Neural cell (in vitro differentiated cells): ENCODE measurements at regions not wholly inside any gene's neighbourhood (a gene's known extent, or its start where the extent isn't known, plus 50 kb on each side); places are given as distances from the start of the nearest gene placed in this dataset.
A peak's percentile ranks its signal among the peaks of the same experiment; 100 is the strongest.

Source experiments
- H2AFZ ChIP-seq: fragments of 200-600, 300-800 bp; sonication (generic), shearing (Covaris generic); 2 replicates; pipeline ENCODE4 v1.6.0; 2014; ENCODE audit warnings: low read depth, mild to moderate bottlenecking, antibody characterized with exemption, low read length, moderate library complexity
- H3F3A ChIP-seq: fragments of 200-600 bp; shearing (Covaris generic); 2 replicates; pipeline ENCODE4 v1.6.1; 2016; ENCODE audit warnings: mild to moderate bottlenecking, moderate library complexity, mixed read lengths, antibody characterized with exemption, low read length; ENCODE audit not compliant: insufficient read depth, poor library complexity, severe bottlenecking
- H3K27ac ChIP-seq: fragments of 200-600, 300-800 bp; sonication (generic), shearing (Covaris generic); 2 replicates; pipeline ENCODE4 v1.5.1; 2014; ENCODE audit warnings: mild to moderate bottlenecking, low read length, moderate library complexity
- H3K27me3 ChIP-seq: fragments of 300-800, 200-600 bp; sonication (generic), shearing (Covaris generic); 2 replicates; pipeline ENCODE4 v1.6.0; 2014; ENCODE audit warnings: mild to moderate bottlenecking, low read depth, low read length, moderate library complexity; ENCODE audit not compliant: insufficient read depth
- H3K36me3 ChIP-seq: fragments of 300-800, 200-600 bp; sonication (generic), shearing (Covaris generic); 2 replicates; pipeline ENCODE4 v1.5.1; 2014; ENCODE audit warnings: mild to moderate bottlenecking, antibody characterized with exemption, low read length, moderate library complexity; ENCODE audit not compliant: insufficient read depth
- H3K4me2 ChIP-seq: fragments of 300-800, 200-600 bp; sonication (generic), shearing (Covaris generic); 2 replicates; pipeline ENCODE4 v1.6.0; 2014; ENCODE audit warnings: mild to moderate bottlenecking, low read length
- H3K4me3 ChIP-seq: fragments of 300-800, 200-600 bp; sonication (generic), shearing (Covaris generic); 2 replicates; pipeline ENCODE4 v1.5.1; 2014; ENCODE audit warnings: mild to moderate bottlenecking, low read length, moderate library complexity
- H3K79me2 ChIP-seq: fragments of 200-600 bp; shearing (Covaris generic); replicated peaks from 2 replicates; pipeline ENCODE4 v1.6.0; 2014; ENCODE audit warnings: mild to moderate bottlenecking, low read length, moderate library complexity; ENCODE audit not compliant: insufficient read depth
- H3K9ac ChIP-seq: fragments of 300-800, 200-600 bp; sonication (generic), shearing (Covaris generic); 2 replicates; pipeline ENCODE4 v1.6.1; 2016; ENCODE audit warnings: mild to moderate bottlenecking, low read length, mixed read lengths
- H3K9me2 ChIP-seq: fragments of 200-600 bp; shearing (Covaris generic); 2 replicates; pipeline ENCODE4 v1.6.1; 2016; ENCODE audit warnings: mild to moderate bottlenecking, low read length, mixed read lengths; ENCODE audit not compliant: insufficient read depth
- H3K9me3 ChIP-seq: fragments of 200-600, 300-800 bp; sonication (generic), shearing (Covaris generic); 2 replicates; pipeline ENCODE4 v1.6.1; 2016; ENCODE audit warnings: mild to moderate bottlenecking, mixed run types, low read length, moderate library complexity, mixed read lengths
- H4K20me1 ChIP-seq: fragments of 200-600 bp; shearing (Covaris generic); 2 replicates; pipeline ENCODE4 v1.6.1; 2016; ENCODE audit warnings: mild to moderate bottlenecking, mixed run types; ENCODE audit not compliant: insufficient read depth
- CTCF ChIP-seq: fragments of 450-650 bp; IDR thresholded peaks from 2 replicates; pipeline ENCODE4 v1.5.1; 2014; ENCODE audit warnings: antibody characterized with exemption, mild to moderate bottlenecking, moderate library complexity; ENCODE audit not compliant: poor library complexity, severe bottlenecking
- EP300 ChIP-seq: fragments of 450-650 bp; conservative IDR thresholded peaks from 2 replicates; pipeline ENCODE4 v1.6.1; 2014; ENCODE audit warnings: antibody characterized with exemption, mild to moderate bottlenecking, moderate library complexity; ENCODE audit not compliant: poor library complexity, severe bottlenecking
- EZH2 ChIP-seq: fragments of 200-600, 300-800 bp; shearing (Covaris generic), sonication (generic); IDR thresholded peaks from 2 replicates; pipeline ENCODE4 v1.6.1; 2014; ENCODE audit warnings: antibody characterized with exemption, low read length, borderline replicate concordance, mild to moderate bottlenecking; ENCODE audit not compliant: insufficient read depth, poor library complexity, severe bottlenecking
- MXI1 ChIP-seq: fragments of 450-650 bp; conservative IDR thresholded peaks from 2 replicates; pipeline ENCODE4 v1.6.1; 2014; ENCODE audit warnings: antibody characterized with exemption, mild to moderate bottlenecking; ENCODE audit not compliant: poor library complexity, severe bottlenecking
- POLR2AphosphoS5 ChIP-seq: IDR thresholded peaks from 2 replicates; pipeline ENCODE4 v1.6.1; 2012
- RAD21 ChIP-seq: fragments of 450-650 bp; conservative IDR thresholded peaks from 2 replicates; pipeline ENCODE4 v1.6.1; 2014; ENCODE audit warnings: antibody characterized with exemption, mild to moderate bottlenecking, moderate library complexity
- REST ChIP-seq: IDR thresholded peaks from 2 replicates; pipeline ENCODE4 v1.6.1; 2012; ENCODE audit warnings: borderline replicate concordance
- SMC3 ChIP-seq: fragments of 450-650 bp; conservative IDR thresholded peaks from 2 replicates; pipeline ENCODE4 v1.6.1; 2014; ENCODE audit warnings: antibody characterized with exemption, mild to moderate bottlenecking, moderate library complexity; ENCODE audit not compliant: poor library complexity
- TAF1 ChIP-seq: IDR thresholded peaks from 2 replicates; pipeline ENCODE4 v1.6.1; 2012; ENCODE audit warnings: low read depth

GRCh38 chr5:4773827-4774317 is 366.3 kb upstream of the ADAMTS16 start:
- Histone ChIP-seq H3K9me2 (no peaks in the 10 kb centered on the region), H3K9ac (no peak overlapping the region), H3K27me3 (no peaks in the 10 kb centered on the region), H3K9me3 (no peaks in the 10 kb centered on the region), H3K79me2 (no peaks in the 10 kb centered on the region), H3F3A (peaks cover 5% of the 10 kb centered on the region), H3K4me2 (no peak overlapping the region), H4K20me1 (no peaks in the 10 kb centered on the region), H2AFZ (no peak overlapping the region), H3K36me3 (no peaks in the 10 kb centered on the region), H3K27ac (peak overlapping the region; percentile 40), H3K4me3 (peak overlapping the region; percentile 47)
- TF ChIP-seq CTCF (no peak), EZH2 (no peak), POLR2AphosphoS5 (peak; percentile 93), REST (peak; percentile 99), EP300 (peak; percentile 96), MXI1 (no peak), RAD21 (no peak), SMC3 (no peak), TAF1 (no peak)

GRCh38 chr5:4777435-4777834 is 362.7 kb upstream of the ADAMTS16 start:
- no peak overlapping the region for H3K9ac ChIP-seq
- H3K27me3 ChIP-seq: no peaks in the 10 kb centered on the region
- TF ChIP-seq MXI1 (no peak), POLR2AphosphoS5 (no peak), SMC3 (no peak), RAD21 (no peak), REST (no peak), EZH2 (no peak), TAF1 (no peak), EP300 (no peak), CTCF (no peak)
- no peaks in the 10 kb centered on the region for H3K79me2 ChIP-seq
- no peak overlapping the region for H3K27ac ChIP-seq
- H3K4me2 ChIP-seq: no peak overlapping the region
- no peaks in the 10 kb centered on the region for H3K36me3 ChIP-seq
- H3K9me2 ChIP-seq: no peaks in the 10 kb centered on the region
- H3K9me3 ChIP-seq: no peaks in the 10 kb centered on the region
- no peaks in the 10 kb centered on the region for H4K20me1 ChIP-seq
- no peak overlapping the region for H2AFZ ChIP-seq
- H3F3A ChIP-seq: peaks cover 5% of the 10 kb centered on the region
- no peak overlapping the region for H3K4me3 ChIP-seq
